ENCODE measurements at regions not wholly inside any gene's neighbourhood (a gene's known extent, or its start where the extent isn't known, plus 50 kb on each side); places are given as distances from the start of the nearest gene placed in this dataset.

DNA sequence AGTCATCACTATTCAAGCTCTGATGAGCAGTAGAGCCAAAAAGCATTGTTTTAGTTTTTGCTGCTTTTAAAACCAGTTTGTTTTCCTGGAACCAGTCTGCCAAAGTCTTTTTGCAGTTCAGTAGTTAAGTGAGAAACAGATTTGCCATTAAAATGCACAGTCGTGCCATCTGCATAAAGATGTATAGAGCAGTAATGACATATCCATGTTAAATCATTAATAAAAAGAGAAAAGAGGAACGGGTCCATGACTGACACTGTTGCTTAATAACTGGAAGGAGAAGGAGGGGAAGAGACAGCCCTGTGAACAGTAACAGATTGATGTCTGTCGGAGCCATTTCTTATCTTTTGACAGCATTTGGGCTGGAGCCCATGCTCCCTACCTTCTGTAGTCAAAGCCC is 704.6 kb downstream of the SATB2 start:
- TF ChIP-seq POLR2A (IDR thresholded peaks at IDR 0.05): no peak
- TF ChIP-seq, protein P1, sequence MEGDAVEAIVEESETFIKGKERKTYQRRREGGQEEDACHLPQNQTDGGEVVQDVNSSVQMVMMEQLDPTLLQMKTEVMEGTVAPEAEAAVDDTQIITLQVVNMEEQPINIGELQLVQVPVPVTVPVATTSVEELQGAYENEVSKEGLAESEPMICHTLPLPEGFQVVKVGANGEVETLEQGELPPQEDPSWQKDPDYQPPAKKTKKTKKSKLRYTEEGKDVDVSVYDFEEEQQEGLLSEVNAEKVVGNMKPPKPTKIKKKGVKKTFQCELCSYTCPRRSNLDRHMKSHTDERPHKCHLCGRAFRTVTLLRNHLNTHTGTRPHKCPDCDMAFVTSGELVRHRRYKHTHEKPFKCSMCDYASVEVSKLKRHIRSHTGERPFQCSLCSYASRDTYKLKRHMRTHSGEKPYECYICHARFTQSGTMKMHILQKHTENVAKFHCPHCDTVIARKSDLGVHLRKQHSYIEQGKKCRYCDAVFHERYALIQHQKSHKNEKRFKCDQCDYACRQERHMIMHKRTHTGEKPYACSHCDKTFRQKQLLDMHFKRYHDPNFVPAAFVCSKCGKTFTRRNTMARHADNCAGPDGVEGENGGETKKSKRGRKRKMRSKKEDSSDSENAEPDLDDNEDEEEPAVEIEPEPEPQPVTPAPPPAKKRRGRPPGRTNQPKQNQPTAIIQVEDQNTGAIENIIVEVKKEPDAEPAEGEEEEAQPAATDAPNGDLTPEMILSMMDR (IDR thresholded peaks at IDR 0.05): no peak
